HK-2 (cell line): ENCODE measurements at regions not wholly inside any gene's neighbourhood (a gene's known extent, or its start where the extent isn't known, plus 50 kb on each side); places are given as distances from the start of the nearest gene placed in this dataset.
"Not testable (repeated sequence)": the region's sequence is repeated elsewhere in the genome, so short reads cannot be mapped to it uniquely, and the experiment has no call there.

Source experiments
- DNase-seq: peaks from one replicate; pipeline ENCODE4 v3.0.0-alpha.2; 2018; ENCODE audit not compliant: unreplicated experiment

GRCh38 chr2:156778916-156779315, 342.7 kb downstream of the GPD2 start:
- DNase-seq = no peak

- no peak for DNase-seq
These were observed 343.4 kb downstream of the GPD2 start for GRCh38 chr2:156779416-156780120.

DNA sequence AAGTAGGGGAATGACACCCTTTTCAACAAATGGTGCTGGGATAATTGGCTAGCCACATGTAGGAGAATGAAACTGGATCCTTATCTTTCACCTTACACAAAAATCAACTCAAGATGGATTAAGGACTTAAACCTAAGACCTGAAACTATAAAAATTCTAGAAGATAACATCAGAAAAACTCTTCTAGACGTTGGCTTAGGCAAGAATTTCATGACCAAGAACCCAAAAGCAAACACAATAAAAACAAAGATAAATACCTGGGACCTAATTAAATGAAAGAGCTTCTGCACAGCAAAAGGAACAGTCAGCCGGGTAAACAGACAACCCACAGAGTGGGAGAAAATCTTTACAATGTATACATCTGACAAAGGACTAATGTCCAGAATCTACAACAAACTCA, 345.5 kb downstream of the GPD2 start:
- DNase-seq = not testable (repeated sequence)

- DNase-seq = no peak
These were observed 348.0 kb downstream of the GPD2 start for GRCh38 chr2:156784020-156784701.

DNA sequence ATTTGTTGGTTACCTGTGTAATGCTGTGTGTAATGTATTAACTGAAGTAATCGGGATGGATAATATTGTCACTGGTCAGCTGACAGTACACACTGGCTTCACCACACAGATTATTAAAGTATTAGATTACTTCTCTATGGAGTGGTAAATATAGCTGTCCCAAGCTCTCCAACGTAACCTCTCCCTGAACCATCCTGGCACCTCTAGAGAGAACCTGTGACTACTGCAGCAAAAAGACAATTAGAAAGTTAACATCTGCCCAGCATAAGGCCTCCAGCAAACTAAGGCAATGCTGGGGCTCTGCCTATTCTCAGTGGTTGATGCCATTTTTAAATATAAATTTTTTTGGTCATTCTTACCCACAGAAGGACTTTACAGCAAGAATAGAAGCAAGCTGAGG, 351.3 kb downstream of the GPD2 start:
- DNase-seq = no peak

DNA sequence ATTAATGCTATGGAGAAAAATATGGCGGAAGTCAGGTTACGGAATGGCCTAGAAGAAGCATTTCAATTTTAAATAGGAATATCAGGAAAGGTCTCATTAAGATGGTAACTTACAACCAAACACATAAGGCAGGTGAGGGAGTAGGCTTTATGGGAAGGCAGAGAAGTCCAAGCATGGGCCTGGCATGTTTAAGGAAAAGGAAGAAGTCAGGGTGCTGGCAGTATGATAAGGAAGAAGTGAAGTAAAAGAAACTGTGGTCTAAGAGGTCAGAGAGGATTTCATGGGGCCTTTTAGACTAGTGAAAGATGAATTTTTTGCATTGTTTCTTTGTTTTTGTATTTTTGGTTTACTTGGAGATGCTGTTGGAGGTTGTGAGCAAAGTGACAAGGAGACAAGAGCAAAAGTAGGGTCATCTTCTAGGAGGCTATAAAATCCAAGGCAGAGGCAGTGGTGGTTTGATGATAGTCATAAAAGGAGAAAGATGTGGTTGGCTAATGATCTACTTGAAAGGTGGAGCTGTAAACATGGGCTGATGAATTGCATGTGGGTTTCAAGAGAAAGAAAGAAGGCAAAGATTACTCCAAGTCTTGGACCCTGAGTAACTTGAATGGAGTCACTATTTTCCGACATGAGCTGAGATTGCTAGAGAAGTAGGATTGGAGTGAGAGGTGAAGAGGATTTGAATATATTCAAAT, 354.3 kb downstream of the GPD2 start:
- DNase-seq = no peak

DNA sequence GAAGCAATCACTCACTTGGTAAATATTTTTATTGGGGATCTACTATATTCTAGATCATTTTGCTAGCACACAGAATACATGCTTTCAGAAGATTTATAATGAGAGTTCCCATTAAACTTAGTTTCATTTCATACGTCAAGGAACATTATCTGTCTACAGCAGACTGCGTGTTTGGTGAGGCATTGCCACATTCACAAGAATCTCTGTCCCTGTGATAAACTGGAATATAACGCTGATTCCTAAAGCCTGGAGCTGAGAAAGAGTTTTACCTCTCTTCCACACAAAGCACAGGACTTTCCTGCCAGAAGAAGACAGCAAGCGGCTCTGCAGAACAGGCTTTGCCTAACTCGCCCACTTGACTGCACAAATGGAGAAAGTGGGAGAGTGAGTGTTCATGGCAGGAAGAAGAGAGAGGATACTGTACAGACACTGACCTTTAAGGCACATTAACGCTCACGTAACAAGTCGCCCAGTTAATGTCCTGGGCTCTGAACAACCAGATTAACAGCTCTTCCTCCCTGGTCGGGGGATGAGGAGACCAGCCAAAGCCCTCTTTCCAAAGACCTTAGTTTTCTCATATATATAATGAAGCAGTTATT, 356.2 kb downstream of the GPD2 start:
- DNase-seq = no peak

- DNase-seq = no peak
These were observed 361.7 kb downstream of the GPD2 start for GRCh38 chr2:156797832-156798231.

DNA sequence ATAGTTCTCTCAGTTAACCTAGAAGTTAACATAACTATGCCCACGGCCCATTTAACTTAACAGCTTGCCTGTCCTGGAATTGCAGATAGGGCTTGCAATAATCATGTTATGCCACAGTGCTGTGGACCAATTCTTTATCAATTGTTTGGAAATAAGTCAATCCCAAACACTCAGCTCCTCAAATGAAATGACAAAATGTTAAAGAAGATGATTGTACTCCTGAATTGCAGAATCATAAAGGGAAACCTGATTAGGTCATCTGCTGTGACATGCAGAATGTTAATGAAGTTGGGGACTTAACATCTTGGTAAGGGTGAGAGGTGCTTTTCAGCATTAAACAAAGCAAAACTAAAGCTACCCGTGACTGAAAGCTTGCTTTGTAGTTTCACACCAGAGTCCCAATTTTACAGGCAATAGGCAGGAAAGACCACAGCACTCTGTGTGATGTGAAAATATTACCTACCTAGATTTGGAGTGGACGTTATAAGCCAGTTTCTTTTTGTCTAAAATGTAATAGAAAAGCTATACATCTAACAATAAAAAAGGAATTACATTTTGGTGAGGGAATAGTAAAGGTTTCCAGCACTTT, 364.0 kb downstream of the GPD2 start:
- no peak for DNase-seq

DNA sequence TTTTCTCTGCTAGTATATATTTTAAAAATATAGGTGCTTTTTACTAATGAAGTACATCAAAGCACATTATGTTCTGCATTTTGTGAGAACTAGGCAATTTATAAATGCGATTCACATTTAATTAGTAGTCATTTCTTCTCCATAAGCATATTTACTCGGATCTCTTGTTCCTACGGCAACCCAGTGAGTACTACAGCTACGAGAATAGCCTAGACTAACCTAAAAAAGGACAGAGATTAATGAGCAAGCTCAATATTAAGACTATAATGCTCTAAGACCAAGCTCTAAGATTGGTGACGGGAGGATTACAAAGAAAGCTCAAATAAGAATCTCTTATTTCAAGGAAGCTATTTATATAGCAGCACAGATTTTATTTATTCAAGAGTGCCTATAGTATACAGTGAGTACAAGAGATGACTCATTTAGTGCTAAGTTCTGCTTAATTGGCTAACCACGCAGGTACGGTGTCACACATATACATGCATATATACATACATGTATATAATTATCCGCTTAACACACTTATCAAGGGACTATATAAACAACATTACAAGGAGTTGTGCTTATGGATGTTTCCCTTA, 364.7 kb downstream of the GPD2 start:
- DNase-seq = no peak

GRCh38 chr2:156803243-156803642, 367.1 kb downstream of the GPD2 start:
- no peak for DNase-seq

DNA sequence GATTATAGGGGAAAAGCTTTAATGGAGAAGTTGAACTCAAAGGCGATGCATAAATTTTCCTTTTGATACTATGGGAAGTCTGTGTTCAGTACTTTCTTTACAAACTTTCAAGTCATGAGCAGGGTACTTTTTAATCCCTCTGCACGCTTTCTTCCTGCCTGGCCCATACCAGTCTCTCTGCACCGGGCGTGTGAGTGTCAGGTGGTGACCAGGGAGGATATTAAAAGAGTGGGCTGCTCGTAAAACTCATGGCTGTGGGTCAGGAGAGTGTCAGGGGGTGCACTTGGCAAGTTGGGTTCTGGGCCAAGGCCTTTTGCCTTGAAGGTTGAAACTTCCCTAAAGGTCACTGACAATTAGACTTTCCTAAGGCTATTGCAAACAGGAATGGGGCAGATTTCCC, 367.8 kb downstream of the GPD2 start:
- no peak for DNase-seq

- DNase-seq = no peak
These were observed 373.9 kb downstream of the GPD2 start for GRCh38 chr2:156810094-156810493.

- no peak for DNase-seq
These were observed 376.3 kb downstream of the GPD2 start for GRCh38 chr2:156812496-156812895.

GRCh38 chr2:156817430-156817829, 381.3 kb downstream of the GPD2 start:
- DNase-seq = no peak

DNA sequence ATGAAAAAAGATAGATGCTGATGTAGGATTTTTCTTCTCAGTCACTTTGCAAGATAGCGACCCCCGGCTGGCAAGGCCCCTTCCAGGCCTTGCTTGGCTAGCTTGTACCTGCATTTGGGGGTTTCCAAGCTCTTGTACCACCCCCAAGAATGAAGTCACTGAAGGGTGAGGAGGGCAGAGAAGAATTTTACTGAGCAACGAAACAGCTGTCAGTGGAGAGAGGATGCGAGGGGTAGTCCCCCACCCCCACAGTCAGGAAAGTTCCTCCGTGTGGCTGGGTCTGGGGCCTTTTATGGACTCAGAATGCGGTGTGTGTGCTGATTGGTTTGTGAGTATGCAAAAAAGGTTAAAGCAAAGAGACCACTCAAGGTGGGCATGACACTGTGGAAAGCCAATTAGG, 382.0 kb downstream of the GPD2 start:
- DNase-seq = no peak

DNA sequence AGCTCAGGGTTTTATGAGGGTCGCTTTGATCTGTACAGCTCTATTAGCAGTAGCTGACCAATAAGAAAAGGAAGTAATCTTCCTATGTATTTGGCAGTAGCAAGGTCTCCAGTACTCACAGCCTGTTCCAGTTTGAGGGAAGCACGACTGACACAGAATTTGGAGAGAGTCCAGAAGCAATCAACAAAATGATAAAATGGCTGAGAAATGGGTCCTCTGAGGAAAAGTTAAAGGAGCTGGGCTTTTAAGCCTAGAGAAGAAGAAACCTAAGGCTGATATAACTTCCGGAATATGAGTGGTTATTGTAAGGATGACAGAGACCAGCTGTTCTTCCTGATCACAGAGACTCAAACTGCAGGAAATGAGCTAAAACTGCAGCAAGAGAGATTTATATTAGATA, 382.8 kb downstream of the GPD2 start:
- no peak for DNase-seq

DNA sequence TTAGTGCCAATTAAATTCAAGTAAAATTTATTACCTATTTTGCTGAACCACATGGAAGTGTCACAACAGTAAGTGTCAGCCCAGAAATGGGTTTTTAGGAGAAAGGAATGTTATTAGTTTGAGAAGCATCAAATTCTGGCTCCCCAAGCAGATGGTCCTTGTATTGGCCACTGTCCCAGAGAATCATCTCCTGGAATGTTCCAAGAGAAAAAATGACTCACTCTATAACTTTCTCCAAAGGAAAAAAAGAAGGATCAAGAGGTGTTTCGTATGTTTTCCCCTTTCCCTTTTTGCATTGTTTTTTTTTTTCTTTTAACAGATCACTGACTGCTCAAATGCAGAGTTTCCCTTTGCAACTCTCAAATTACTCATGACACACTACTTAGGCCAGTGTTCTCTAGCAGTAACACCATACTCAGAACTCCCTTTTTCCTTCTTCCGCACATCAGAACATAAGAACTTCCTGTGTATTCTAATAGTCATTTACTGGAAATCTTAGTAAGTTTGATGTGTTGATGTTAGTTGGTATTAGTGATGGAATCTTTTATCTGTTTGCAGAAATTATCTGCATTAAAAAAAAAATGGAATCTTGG, 390.3 kb downstream of the GPD2 start:
- DNase-seq = no peak

DNA sequence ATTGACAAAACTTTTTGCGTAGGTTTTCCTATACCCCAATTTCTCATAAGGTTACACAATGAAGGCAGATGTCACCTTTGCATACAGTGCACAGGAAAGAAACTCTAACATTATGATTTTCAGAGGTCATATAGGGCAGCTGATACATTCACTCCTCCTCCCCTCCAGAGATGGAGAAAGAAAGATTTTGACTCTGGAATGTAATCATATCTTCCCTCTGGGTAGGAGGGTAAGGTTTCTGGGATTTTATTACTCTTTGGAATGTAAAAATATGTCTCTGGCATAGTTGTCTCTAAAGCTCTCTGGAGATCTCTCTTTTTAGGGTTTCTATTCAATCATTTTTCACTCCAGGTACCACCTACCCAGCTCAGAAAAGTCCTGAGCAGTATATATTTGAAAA, 398.3 kb downstream of the GPD2 start:
- no peak for DNase-seq

- no peak for DNase-seq
These were observed 401.6 kb downstream of the GPD2 start for GRCh38 chr2:156837635-156838370.

GRCh38 chr2:156841321-156841720, 405.1 kb downstream of the GPD2 start:
- no peak for DNase-seq
